ENCODE measurements at regions not wholly inside any gene's neighbourhood (a gene's known extent, or its start where the extent isn't known, plus 50 kb on each side); places are given as distances from the start of the nearest gene placed in this dataset.
"Not testable (repeated sequence)": the region's sequence is repeated elsewhere in the genome, so short reads cannot be mapped to it uniquely, and the experiment has no call there.

GRCh38 chr2:239820836-239821693 lies 204.1 kb downstream of the NDUFA10 start:
- no peak for DNase-seq (ENCODE audit: low read depth in 2 of 2)

GRCh38 chr2:239819974-239820555 lies 205.1 kb downstream of the NDUFA10 start:
- peak in 1 of 2 donors; percentile 45 for DNase-seq (ENCODE audit: low read depth in 2 of 2)

- DNase-seq (ENCODE audit: low read depth in 2 of 2): no peak
Measured at GRCh38 chr2:239819091-239819973, 205.8 kb downstream of the NDUFA10 start.

GRCh38 chr2:239818531-239819011 lies 206.6 kb downstream of the NDUFA10 start:
- DNase-seq (ENCODE audit: low read depth in 2 of 2): no peak

GRCh38 chr2:239818086-239818485 lies 207.1 kb downstream of the NDUFA10 start:
- DNase-seq (ENCODE audit: low read depth in 2 of 2): no peak

- DNase-seq (ENCODE audit: low read depth in 2 of 2): not testable (repeated sequence)
Measured at GRCh38 chr2:239817468-239818031, 207.6 kb downstream of the NDUFA10 start.

- DNase-seq (ENCODE audit: low read depth in 2 of 2): no peak
Measured at GRCh38 chr2:239816576-239817467, 208.3 kb downstream of the NDUFA10 start.

GRCh38 chr2:239815671-239816070 lies 209.5 kb downstream of the NDUFA10 start:
- no peak for DNase-seq (ENCODE audit: low read depth in 2 of 2)

- DNase-seq (ENCODE audit: low read depth in 2 of 2): no peak
Measured at GRCh38 chr2:239814861-239815601, 210.1 kb downstream of the NDUFA10 start.

- peak in 1 of 2 donors; percentile 86 for DNase-seq (ENCODE audit: low read depth in 2 of 2)
Measured at GRCh38 chr2:239814116-239814860, 210.9 kb downstream of the NDUFA10 start.

- DNase-seq (ENCODE audit: low read depth in 2 of 2): peak in 1 of 2 donors; percentile 91
Measured at GRCh38 chr2:239813261-239814115, 211.7 kb downstream of the NDUFA10 start.

GRCh38 chr2:239811806-239812560 lies 213.2 kb downstream of the NDUFA10 start:
- DNase-seq (ENCODE audit: low read depth in 2 of 2): no peak

GRCh38 chr2:239811111-239811781 lies 213.9 kb downstream of the NDUFA10 start:
- peak in 1 of 2 donors; percentile 35 for DNase-seq (ENCODE audit: low read depth in 2 of 2)

- no peak for DNase-seq (ENCODE audit: low read depth in 2 of 2)
Measured at GRCh38 chr2:239809391-239809790, 215.8 kb downstream of the NDUFA10 start.

- no peak for DNase-seq (ENCODE audit: low read depth in 2 of 2)
Measured at GRCh38 chr2:239807568-239807967, 217.6 kb downstream of the NDUFA10 start.

GRCh38 chr2:239806758-239807434 lies 218.2 kb downstream of the NDUFA10 start:
- DNase-seq (ENCODE audit: low read depth in 2 of 2): no peak
